GM23338 (cell line): ENCODE measurements at regions not wholly inside any gene's neighbourhood (a gene's known extent, or its start where the extent isn't known, plus 50 kb on each side); places are given as distances from the start of the nearest gene placed in this dataset.

Experiments used
- ATAC-seq: fragments of 200-7000 bp; cut with Tn5 transposase; 3 replicates; pipeline ENCODE4 v1.9.1; 2020
- DNase-seq: peaks from one replicate; pipeline ENCODE4 v3.0.0-alpha.2; 2015; ENCODE audit warnings: low spot score
- H2AFZ ChIP-seq: fragments of 200-600 bp; sonication (generic); 2 replicates; pipeline ENCODE4 v1.8.0; 2016; ENCODE audit warnings: antibody characterized with exemption, mild to moderate bottlenecking, moderate library complexity
- H3F3A ChIP-seq: fragments of 200-600 bp; sonication (generic); replicated peaks from 2 replicates; pipeline ENCODE4 v1.8.0; 2017; ENCODE audit warnings: antibody characterized with exemption, mixed run types, low read depth
- H3K27ac ChIP-seq: fragments of 200-600 bp; sonication (generic); 2 replicates; pipeline ENCODE4 v1.6.1; 2016; ENCODE audit warnings: low read depth
- H3K27me3 ChIP-seq: fragments of 200-600 bp; sonication (generic); 2 replicates; pipeline ENCODE4 v1.8.0; 2016; ENCODE audit warnings: mild to moderate bottlenecking, mixed run types, moderate library complexity; ENCODE audit not compliant: insufficient read depth
- H3K36me3 ChIP-seq: fragments of 200-600 bp; sonication (generic); 2 replicates; pipeline ENCODE4 v1.8.0; 2016; ENCODE audit warnings: mild to moderate bottlenecking; ENCODE audit not compliant: insufficient read depth
- H3K4me1 ChIP-seq: fragments of 200-600 bp; sonication (generic); 2 replicates; pipeline ENCODE4 v1.8.0; 2016; ENCODE audit warnings: mild to moderate bottlenecking, moderate library complexity; ENCODE audit not compliant: insufficient read depth
- H3K4me2 ChIP-seq: fragments of 200-600 bp; sonication (generic); 2 replicates; pipeline ENCODE4 v1.7.1; 2017; ENCODE audit warnings: mixed run types
- H3K4me3 ChIP-seq: fragments of 200-600 bp; sonication (generic); 2 replicates; pipeline ENCODE4 v1.6.1; 2016; ENCODE audit warnings: mixed run types
- H3K79me2 ChIP-seq: fragments of 200-600 bp; sonication (generic); replicated peaks from 2 replicates; pipeline ENCODE4 v1.8.0; 2017; ENCODE audit warnings: mild to moderate bottlenecking; ENCODE audit not compliant: insufficient read depth
- H3K9me2 ChIP-seq: fragments of 200-600 bp; sonication (generic); 2 replicates; pipeline ENCODE4 v1.8.0; 2017; ENCODE audit not compliant: insufficient read depth
- H4K20me1 ChIP-seq: fragments of 200-600 bp; sonication (generic); replicated peaks from 2 replicates; pipeline ENCODE4 v1.8.0; 2017; ENCODE audit warnings: mild to moderate bottlenecking; ENCODE audit not compliant: insufficient read depth
- H3K27ac Mint-ChIP-seq: 2 replicates; pipeline ENCODE4 v1.8.0; 2020; ENCODE audit warnings: inconsistent platforms, mild to moderate bottlenecking, moderate library complexity, mixed read lengths
- H3K27me3 Mint-ChIP-seq: 3 replicates; pipeline ENCODE4 v1.8.0; 2022; ENCODE audit warnings: low read depth, mild to moderate bottlenecking, moderate library complexity, mixed read lengths, inconsistent platforms; ENCODE audit not compliant: insufficient read depth, poor library complexity
- H3K36me3 Mint-ChIP-seq: 3 replicates; pipeline ENCODE4 v1.8.0; 2021; ENCODE audit warnings: low read depth, mild to moderate bottlenecking, inconsistent platforms, moderate library complexity, mixed read lengths
- H3K4me1 Mint-ChIP-seq: 3 replicates; pipeline ENCODE4 v1.8.0; 2020; ENCODE audit warnings: mild to moderate bottlenecking, inconsistent platforms, mixed read lengths
- H3K4me3 Mint-ChIP-seq: 3 replicates; pipeline ENCODE4 v1.8.0; 2021; ENCODE audit warnings: moderate library complexity, mild to moderate bottlenecking, inconsistent platforms, mixed read lengths
- H3K9me3 Mint-ChIP-seq: 3 replicates; pipeline ENCODE4 v1.8.0; 2020; ENCODE audit warnings: moderate library complexity, mild to moderate bottlenecking, inconsistent platforms, mixed read lengths
- CREB1 ChIP-seq: fragments of 250-450 bp; sonication (Bioruptor Pico); IDR thresholded peaks from 2 replicates; pipeline ENCODE4 v1.5.0; 2020; ENCODE audit warnings: low read depth, mild to moderate bottlenecking, moderate library complexity
- EZH2 ChIP-seq: fragments of 200-600 bp; sonication (generic); IDR thresholded peaks from one replicate; pipeline ENCODE4 v1.8.0; 2017; ENCODE audit warnings: antibody characterized with exemption, mild to moderate bottlenecking, low read depth; ENCODE audit not compliant: unreplicated experiment
- EZH2phosphoT487 ChIP-seq: fragments of 200-600 bp; sonication (generic); IDR thresholded peaks from one replicate; pipeline ENCODE4 v1.8.1; 2018; ENCODE audit warnings: antibody characterized with exemption; ENCODE audit not compliant: unreplicated experiment
- JUNB ChIP-seq: IDR thresholded peaks from one replicate; pipeline ENCODE4 v1.6.1; 2016; ENCODE audit warnings: antibody characterized with exemption; ENCODE audit not compliant: unreplicated experiment
- POLR2AphosphoS5 ChIP-seq: IDR thresholded peaks from 2 replicates; pipeline ENCODE4 v1.6.1; 2016; ENCODE audit warnings: antibody characterized with exemption, low read depth
- STAT1 ChIP-seq: IDR thresholded peaks from one replicate; pipeline ENCODE4 v1.6.1; 2016; ENCODE audit warnings: antibody characterized with exemption; ENCODE audit not compliant: unreplicated experiment
- ZNF114 ChIP-seq: fragments of 250-450 bp; sonication (Bioruptor Pico); IDR thresholded peaks from 2 replicates; pipeline ENCODE4 v1.5.0; 2020; ENCODE audit warnings: mild to moderate bottlenecking, moderate library complexity
- ZNF331 ChIP-seq: fragments of 250-450 bp; sonication (Bioruptor Pico); IDR thresholded peaks from 2 replicates; pipeline ENCODE4 v1.5.0; 2020; ENCODE audit warnings: low read depth, mild to moderate bottlenecking, moderate library complexity
- TF ChIP-seq, protein P1 (sequence below): fragments of 250-450 bp; sonication (Bioruptor Pico); IDR thresholded peaks from 2 replicates; pipeline ENCODE4 v1.5.0; 2020; ENCODE audit warnings: mild to moderate bottlenecking, moderate library complexity
- TF ChIP-seq, protein P2 (sequence below): IDR thresholded peaks from 2 replicates; pipeline ENCODE4 v1.6.1; 2016; ENCODE audit warnings: antibody characterized with exemption

DNA sequence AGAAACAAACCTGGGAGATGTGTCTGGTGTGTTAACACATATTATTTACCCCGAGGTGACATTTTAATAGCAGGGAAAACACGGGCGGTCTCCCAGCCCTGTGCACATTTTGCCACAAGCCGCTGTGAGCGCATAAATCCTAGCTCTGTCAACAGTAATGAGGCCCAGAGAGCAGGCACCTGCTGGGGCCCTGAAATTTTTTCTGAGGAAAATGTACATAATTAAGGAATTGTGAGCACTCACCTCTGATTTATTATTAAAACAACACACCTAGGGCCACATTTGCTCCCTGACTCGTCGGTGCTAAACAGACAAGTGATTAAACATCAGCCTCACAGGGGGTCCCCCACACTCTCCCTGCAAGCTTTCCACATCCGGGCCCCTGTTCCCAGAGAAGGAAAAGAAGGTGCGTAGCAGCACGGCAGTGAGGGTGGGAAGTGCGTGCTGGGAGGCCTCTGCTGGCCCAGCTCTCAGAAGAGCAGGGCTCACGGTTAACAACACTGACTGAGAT, 616.3 kb downstream of the UQCRFS1 start:
- no peaks in the 10 kb centered on the region; the same call in 2 of the 3 replicates for H3K9me3 Mint-ChIP-seq

DNA sequence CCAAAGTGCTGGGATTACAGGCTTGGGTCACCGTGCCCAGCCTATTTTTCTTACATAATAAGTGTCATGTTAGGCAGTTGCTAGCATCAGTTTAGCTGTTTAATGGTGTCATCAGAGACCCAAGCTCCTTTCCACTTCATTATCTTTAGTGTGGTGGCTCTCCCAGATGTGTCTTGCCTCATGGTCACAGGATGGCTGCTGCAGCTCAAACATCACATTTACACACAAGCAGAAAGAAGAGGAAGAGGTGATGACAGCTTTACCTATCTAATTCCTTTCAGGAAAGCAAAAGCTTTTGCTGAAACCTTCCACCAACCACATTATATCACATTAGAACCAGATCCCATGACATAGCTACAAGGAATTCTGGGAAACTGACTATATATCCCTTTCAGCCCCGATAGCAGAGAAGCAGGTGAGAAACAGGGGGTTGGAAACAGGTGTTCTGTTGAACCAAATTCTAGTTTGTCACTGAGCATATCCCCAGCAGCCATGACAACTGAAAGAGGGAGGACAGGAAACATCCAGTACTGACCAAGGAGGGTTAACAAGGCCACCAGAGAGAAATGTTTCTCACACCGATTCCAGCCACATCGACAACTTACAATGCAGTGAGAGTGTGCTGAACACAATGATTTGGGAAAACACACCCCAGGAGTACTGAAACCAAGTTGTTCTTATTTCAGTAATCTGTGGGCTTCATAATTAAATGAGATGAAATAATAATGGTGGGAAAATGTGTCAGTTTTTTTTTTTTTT, 617.0 kb downstream of the UQCRFS1 start:
- Histone ChIP-seq H3K4me3 (no peak overlapping the region), H4K20me1 (no peaks in the 10 kb centered on the region), H3K4me2 (no peak overlapping the region), H3K9me2 (peaks cover 7% of the 10 kb centered on the region; the same call in 1 of the 2 replicates), H3K27ac (no peak overlapping the region), H3K36me3 (no peaks in the 10 kb centered on the region), H2AFZ (no peak overlapping the region), H3K79me2 (no peaks in the 10 kb centered on the region), H3F3A (no peaks in the 10 kb centered on the region), H3K4me1 (no peaks in the 10 kb centered on the region), H3K27me3 (no peaks in the 10 kb centered on the region)
- peaks cover 7% of the 10 kb centered on the region; the same call in 1 of the 3 replicates for H3K36me3 Mint-ChIP-seq
- ATAC-seq (no peak), DNase-seq (no peak)
- no peaks in the 10 kb centered on the region; the same call in 2 of the 3 replicates for H3K9me3 Mint-ChIP-seq
- H3K27ac Mint-ChIP-seq, result no peak overlapping the region
- H3K4me3 Mint-ChIP-seq, result no peak overlapping the region
- H3K4me1 Mint-ChIP-seq, result peaks cover 9% of the 10 kb centered on the region
- H3K27me3 Mint-ChIP-seq, result no peaks in the 10 kb centered on the region
- TF ChIP-seq, protein P1, sequence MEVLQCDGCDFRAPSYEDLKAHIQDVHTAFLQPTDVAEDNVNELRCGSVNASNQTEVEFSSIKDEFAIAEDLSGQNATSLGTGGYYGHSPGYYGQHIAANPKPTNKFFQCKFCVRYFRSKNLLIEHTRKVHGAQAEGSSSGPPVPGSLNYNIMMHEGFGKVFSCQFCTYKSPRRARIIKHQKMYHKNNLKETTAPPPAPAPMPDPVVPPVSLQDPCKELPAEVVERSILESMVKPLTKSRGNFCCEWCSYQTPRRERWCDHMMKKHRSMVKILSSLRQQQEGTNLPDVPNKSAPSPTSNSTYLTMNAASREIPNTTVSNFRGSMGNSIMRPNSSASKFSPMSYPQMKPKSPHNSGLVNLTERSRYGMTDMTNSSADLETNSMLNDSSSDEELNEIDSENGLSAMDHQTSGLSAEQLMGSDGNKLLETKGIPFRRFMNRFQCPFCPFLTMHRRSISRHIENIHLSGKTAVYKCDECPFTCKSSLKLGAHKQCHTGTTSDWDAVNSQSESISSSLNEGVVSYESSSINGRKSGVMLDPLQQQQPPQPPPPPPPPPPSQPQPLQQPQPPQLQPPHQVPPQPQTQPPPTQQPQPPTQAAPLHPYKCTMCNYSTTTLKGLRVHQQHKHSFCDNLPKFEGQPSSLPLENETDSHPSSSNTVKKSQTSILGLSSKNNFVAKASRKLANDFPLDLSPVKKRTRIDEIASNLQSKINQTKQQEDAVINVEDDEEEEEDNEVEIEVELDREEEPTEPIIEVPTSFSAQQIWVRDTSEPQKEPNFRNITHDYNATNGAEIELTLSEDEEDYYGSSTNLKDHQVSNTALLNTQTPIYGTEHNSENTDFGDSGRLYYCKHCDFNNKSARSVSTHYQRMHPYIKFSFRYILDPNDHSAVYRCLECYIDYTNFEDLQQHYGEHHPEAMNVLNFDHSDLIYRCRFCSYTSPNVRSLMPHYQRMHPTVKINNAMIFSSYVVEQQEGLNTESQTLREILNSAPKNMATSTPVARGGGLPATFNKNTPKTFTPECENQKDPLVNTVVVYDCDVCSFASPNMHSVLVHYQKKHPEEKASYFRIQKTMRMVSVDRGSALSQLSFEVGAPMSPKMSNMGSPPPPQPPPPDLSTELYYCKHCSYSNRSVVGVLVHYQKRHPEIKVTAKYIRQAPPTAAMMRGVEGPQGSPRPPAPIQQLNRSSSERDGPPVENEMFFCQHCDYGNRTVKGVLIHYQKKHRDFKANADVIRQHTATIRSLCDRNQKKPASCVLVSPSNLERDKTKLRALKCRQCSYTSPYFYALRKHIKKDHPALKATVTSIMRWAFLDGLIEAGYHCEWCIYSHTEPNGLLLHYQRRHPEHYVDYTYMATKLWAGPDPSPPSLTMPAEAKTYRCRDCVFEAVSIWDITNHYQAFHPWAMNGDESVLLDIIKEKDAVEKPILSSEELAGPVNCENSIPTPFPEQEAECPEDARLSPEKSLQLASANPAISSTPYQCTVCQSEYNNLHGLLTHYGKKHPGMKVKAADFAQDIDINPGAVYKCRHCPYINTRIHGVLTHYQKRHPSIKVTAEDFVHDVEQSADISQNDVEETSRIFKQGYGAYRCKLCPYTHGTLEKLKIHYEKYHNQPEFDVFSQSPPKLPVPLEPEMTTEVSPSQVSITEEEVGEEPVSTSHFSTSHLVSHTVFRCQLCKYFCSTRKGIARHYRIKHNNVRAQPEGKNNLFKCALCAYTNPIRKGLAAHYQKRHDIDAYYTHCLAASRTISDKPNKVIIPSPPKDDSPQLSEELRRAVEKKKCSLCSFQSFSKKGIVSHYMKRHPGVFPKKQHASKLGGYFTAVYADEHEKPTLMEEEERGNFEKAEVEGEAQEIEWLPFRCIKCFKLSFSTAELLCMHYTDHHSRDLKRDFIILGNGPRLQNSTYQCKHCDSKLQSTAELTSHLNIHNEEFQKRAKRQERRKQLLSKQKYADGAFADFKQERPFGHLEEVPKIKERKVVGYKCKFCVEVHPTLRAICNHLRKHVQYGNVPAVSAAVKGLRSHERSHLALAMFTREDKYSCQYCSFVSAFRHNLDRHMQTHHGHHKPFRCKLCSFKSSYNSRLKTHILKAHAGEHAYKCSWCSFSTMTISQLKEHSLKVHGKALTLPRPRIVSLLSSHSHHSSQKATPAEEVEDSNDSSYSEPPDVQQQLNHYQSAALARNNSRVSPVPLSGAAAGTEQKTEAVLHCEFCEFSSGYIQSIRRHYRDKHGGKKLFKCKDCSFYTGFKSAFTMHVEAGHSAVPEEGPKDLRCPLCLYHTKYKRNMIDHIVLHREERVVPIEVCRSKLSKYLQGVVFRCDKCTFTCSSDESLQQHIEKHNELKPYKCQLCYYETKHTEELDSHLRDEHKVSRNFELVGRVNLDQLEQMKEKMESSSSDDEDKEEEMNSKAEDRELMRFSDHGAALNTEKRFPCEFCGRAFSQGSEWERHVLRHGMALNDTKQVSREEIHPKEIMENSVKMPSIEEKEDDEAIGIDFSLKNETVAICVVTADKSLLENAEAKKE (CRISPR knock-in tag), result no peak
- TF ChIP-seq EZH2phosphoT487 (no peak), ZNF114 (CRISPR knock-in tag) (no peak), EZH2 (no peak), CREB1 (no peak), ZNF331 (no peak), JUNB (no peak), STAT1 (no peak)
- TF ChIP-seq, protein P2, sequence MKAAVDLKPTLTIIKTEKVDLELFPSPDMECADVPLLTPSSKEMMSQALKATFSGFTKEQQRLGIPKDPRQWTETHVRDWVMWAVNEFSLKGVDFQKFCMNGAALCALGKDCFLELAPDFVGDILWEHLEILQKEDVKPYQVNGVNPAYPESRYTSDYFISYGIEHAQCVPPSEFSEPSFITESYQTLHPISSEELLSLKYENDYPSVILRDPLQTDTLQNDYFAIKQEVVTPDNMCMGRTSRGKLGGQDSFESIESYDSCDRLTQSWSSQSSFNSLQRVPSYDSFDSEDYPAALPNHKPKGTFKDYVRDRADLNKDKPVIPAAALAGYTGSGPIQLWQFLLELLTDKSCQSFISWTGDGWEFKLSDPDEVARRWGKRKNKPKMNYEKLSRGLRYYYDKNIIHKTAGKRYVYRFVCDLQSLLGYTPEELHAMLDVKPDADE, result no peak

More for the DNA sequence above, 616.3 kb downstream of the UQCRFS1 start:
- Histone ChIP-seq H3K79me2 (no peaks in the 10 kb centered on the region), H3K36me3 (no peaks in the 10 kb centered on the region), H3K4me1 (no peaks in the 10 kb centered on the region), H3K4me3 (no peak overlapping the region), H3K4me2 (no peak overlapping the region), H3K9me2 (peaks cover 6% of the 10 kb centered on the region; the same call in 1 of the 2 replicates), H3F3A (no peaks in the 10 kb centered on the region), H3K27me3 (no peaks in the 10 kb centered on the region), H3K27ac (no peak overlapping the region), H4K20me1 (no peaks in the 10 kb centered on the region), H2AFZ (no peak overlapping the region)
- TF ChIP-seq, protein P2, result no peak
- TF ChIP-seq POLR2AphosphoS5 (no peak), ZNF114 (CRISPR knock-in tag) (no peak), CREB1 (no peak)
- Mint-ChIP-seq H3K27me3 (no peaks in the 10 kb centered on the region), H3K4me3 (no peak overlapping the region), H3K27ac (no peak overlapping the region), H3K4me1 (peaks cover 9% of the 10 kb centered on the region), H3K36me3 (peaks cover 7% of the 10 kb centered on the region; the same call in 1 of the 3 replicates)
- DNase-seq (no peak), ATAC-seq (no peak; the same call in 2 of the 3 replicates)
